ENCODE measurements at regions not wholly inside any gene's neighbourhood (a gene's known extent, or its start where the extent isn't known, plus 50 kb on each side); places are given as distances from the start of the nearest gene placed in this dataset.

- DNase-seq (ENCODE audit: low read depth), result no peak
- no peak overlapping the region for H3K4me3 ChIP-seq (ENCODE audit: low read depth, low read length)
- no peaks in the 10 kb centered on the region for H3K36me3 ChIP-seq (ENCODE audit: control insufficient read depth, insufficient read depth, low read length)
- TF ChIP-seq CTCF (IDR thresholded peaks at IDR 0.05; ENCODE audit: insufficient read depth, low read length, poor library complexity, severe bottlenecking), result no peak
- H3K27me3 ChIP-seq (ENCODE audit: control insufficient read depth, insufficient read depth, low read length), result no peaks in the 10 kb centered on the region
Observed at GRCh38 chr2:187002242-187002641, 153.3 kb upstream of the ZSWIM2 start.

GRCh38 chr2:187001248-187001647, 152.3 kb upstream of the ZSWIM2 start:
- no peak overlapping the region for H3K4me3 ChIP-seq (ENCODE audit: low read depth, low read length)
- H3K27me3 ChIP-seq (ENCODE audit: control insufficient read depth, insufficient read depth, low read length), result no peaks in the 10 kb centered on the region
- TF ChIP-seq CTCF (IDR thresholded peaks at IDR 0.05; ENCODE audit: insufficient read depth, low read length, poor library complexity, severe bottlenecking), result no peak
- H3K36me3 ChIP-seq (ENCODE audit: control insufficient read depth, insufficient read depth, low read length), result no peaks in the 10 kb centered on the region
- DNase-seq (ENCODE audit: low read depth), result no peak

- no peak for TF ChIP-seq CTCF (IDR thresholded peaks at IDR 0.05; ENCODE audit: insufficient read depth, low read length, poor library complexity, severe bottlenecking)
- no peak overlapping the region for H3K4me3 ChIP-seq (ENCODE audit: low read depth, low read length)
- no peaks in the 10 kb centered on the region for H3K27me3 ChIP-seq (ENCODE audit: control insufficient read depth, insufficient read depth, low read length)
- no peak for DNase-seq (ENCODE audit: low read depth)
- H3K36me3 ChIP-seq (ENCODE audit: control insufficient read depth, insufficient read depth, low read length), result no peaks in the 10 kb centered on the region
Observed at GRCh38 chr2:186995092-186995491, 146.1 kb upstream of the ZSWIM2 start.

- no peak for DNase-seq (ENCODE audit: low read depth)
- Histone ChIP-seq H3K27me3 (ENCODE audit: control insufficient read depth, insufficient read depth, low read length) (no peaks in the 10 kb centered on the region), H3K36me3 (ENCODE audit: control insufficient read depth, insufficient read depth, low read length) (no peaks in the 10 kb centered on the region), H3K4me3 (ENCODE audit: low read depth, low read length) (no peak overlapping the region)
- TF ChIP-seq CTCF (IDR thresholded peaks at IDR 0.05; ENCODE audit: insufficient read depth, low read length, poor library complexity, severe bottlenecking), result no peak
Observed at GRCh38 chr2:186992597-186992996, 143.6 kb upstream of the ZSWIM2 start.

GRCh38 chr2:186991766-186992417, 142.9 kb upstream of the ZSWIM2 start:
- DNase-seq (ENCODE audit: low read depth), result no peak
- no peaks in the 10 kb centered on the region for H3K36me3 ChIP-seq (ENCODE audit: control insufficient read depth, insufficient read depth, low read length)
- no peak overlapping the region for H3K4me3 ChIP-seq (ENCODE audit: low read depth, low read length)
- H3K27me3 ChIP-seq (ENCODE audit: control insufficient read depth, insufficient read depth, low read length), result no peaks in the 10 kb centered on the region
- no peak for TF ChIP-seq CTCF (IDR thresholded peaks at IDR 0.05; ENCODE audit: insufficient read depth, low read length, poor library complexity, severe bottlenecking)

GRCh38 chr2:186984966-186985365, 136.0 kb upstream of the ZSWIM2 start:
- no peak for TF ChIP-seq CTCF (IDR thresholded peaks at IDR 0.05; ENCODE audit: insufficient read depth, low read length, poor library complexity, severe bottlenecking)
- no peak for DNase-seq (ENCODE audit: low read depth)
- H3K27me3 ChIP-seq (ENCODE audit: control insufficient read depth, insufficient read depth, low read length), result no peaks in the 10 kb centered on the region
- H3K36me3 ChIP-seq (ENCODE audit: control insufficient read depth, insufficient read depth, low read length), result no peaks in the 10 kb centered on the region
- no peak overlapping the region for H3K4me3 ChIP-seq (ENCODE audit: low read depth, low read length)
